GM20431 (cell line): ENCODE measurements at regions not wholly inside any gene's neighbourhood (a gene's known extent, or its start where the extent isn't known, plus 50 kb on each side); places are given as distances from the start of the nearest gene placed in this dataset.

Source experiments
- in situ Hi-C: fragments of 300-500 bp; cut with MseI, MboI; formaldehyde crosslinking; loops from one replicate; pipeline ENCODE4 v1.15.0; 2020; ENCODE audit warnings: low sequenced_read_pairs; ENCODE audit not compliant: unreplicated experiment

- in situ Hi-C loops, result no loop called here
These were observed 585.8 kb downstream of the QKI start for GRCh38 chr6:164000276-164000675.

DNA sequence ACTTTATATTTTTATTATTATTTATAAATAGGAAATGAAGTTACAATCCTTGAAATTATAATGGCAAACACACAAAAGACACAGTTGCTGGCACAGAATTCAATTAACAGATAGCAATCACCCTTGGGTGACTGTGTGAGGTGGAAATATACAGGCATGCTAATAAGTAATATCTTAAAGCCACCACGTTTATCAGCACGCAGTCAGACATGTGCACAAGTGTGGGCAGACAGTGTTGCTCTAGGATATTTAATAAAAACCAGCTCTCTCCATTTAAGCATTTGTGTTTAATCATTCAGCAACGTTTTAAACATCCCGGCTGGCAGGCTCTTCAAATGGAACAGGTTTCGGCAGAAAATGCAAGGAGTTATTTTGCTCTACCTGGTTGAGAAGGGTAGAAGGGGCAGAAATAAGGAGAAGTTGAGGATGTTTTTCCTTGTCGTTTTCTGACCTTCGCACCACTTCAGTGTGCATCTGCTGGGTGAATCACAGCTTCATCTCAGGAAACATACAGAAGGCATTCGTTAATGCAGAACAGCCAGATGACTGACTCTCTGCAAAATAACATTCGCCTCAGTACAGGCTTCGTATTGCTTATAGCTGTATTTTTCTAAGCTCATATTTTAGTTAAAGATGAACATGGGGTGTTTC is 585.1 kb downstream of the QKI start:
- in situ Hi-C loops, result no loop called here

- in situ Hi-C loops, result no loop called here
These were observed 584.0 kb downstream of the QKI start for GRCh38 chr6:163998496-163998895.

DNA sequence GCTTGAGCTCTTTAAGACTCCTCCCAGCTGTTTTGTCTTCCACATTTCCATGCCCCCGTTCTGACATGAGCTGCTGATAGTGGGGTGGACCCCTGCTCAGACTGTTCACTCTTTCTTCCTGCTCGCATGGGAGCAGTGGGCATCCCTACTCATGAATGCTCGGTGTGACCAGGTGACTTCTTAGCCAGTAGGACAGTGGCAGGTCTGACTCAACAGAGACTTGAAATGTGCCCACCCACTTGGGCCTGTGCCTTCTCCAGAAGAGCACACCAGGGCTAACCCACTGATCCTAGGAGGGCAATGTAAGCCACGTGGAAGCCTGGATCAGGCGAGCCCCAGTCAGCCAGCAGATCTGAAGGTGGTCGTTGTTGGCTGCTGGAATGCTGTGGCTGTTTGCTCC is 582.0 kb downstream of the QKI start:
- in situ Hi-C loops, result no loop called here

DNA sequence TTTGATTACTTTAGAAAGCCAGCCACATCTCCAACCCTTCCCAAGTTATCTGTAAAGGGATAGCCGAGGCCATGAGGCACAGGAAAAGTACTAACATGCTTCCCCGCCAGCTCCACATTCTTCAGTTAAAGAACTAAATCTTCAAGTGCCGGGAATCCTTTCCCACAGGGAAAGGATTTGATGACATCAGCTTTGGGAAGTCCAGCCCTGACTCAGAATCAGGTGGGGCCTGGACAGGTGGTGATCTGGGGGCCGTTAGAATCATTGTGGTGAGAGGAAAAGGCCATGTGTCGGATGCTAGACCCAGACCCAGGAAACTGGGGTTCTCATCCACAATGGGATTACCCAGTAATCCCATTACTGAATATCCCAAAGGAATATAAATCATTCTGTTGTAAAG is 580.0 kb downstream of the QKI start:
- in situ Hi-C loops, result no loop called here

DNA sequence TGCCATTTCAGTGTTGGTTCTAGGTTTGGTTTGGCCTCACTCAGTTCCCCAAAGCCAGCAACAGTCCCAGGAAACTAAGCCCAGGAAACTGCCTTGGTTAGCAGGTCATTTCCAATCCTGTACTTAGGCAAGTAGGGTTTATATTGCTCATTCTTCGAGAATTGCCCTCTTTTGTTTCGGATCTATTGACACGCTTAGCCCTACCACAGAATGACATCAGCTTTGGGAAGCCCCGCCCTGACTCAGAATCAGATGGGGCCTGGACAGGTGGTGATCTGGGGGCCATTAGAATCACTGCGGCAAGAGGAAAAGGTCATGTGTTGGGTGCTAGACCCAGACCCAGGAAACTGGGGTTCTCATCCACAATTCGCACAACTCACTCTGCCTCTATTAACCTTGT is 578.2 kb downstream of the QKI start:
- in situ Hi-C loops, result no loop called here

- in situ Hi-C loops, result no loop called here
These were observed 577.5 kb downstream of the QKI start for GRCh38 chr6:163992056-163992455.

GRCh38 chr6:163991321-163991720 is 576.8 kb downstream of the QKI start:
- in situ Hi-C loops, result no loop called here

GRCh38 chr6:163986313-163986712 is 571.8 kb downstream of the QKI start:
- in situ Hi-C loops, result no loop called here

GRCh38 chr6:163985710-163986109 is 571.2 kb downstream of the QKI start:
- in situ Hi-C loops, result no loop called here

- in situ Hi-C loops, result no loop called here
These were observed 570.5 kb downstream of the QKI start for GRCh38 chr6:163985040-163985439.

DNA sequence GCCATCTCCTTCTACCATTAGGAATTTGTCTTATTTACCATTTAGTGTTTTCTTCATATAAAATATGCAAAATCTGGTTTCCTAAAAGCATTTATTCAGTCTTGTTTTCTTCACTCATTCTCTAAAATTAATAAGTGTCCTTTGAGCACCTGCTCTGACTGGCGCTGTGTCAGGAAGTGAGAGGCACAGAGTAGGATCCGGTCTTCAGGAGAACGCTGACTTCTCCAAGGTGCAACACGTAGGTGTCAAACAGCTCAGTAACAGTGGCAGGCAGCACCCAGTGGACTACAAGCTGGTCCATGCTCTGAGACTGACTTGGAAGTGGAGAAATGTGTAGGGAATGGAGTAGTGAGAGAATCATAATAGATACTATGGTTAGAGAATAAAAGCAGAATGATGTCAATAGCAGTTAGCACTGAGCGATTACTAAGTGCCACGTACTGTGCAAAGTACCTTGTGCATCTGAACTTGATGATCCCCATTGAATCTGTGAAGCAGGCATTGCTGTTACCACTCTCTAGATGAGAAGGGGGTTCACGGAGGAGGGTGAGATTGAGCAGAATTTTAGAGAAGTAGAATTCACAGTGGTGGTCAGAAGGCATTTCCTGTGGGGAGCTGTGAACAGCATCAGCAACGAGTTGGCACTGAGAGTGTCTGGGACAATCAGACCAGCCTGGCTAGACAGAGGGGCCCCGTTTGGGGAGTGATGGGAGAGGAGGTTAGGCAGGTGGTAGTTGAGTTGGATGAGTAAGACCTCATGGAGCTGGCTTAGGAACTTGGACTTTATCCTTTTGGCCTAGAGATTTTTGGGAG is 569.8 kb downstream of the QKI start:
- in situ Hi-C loops, result no loop called here

DNA sequence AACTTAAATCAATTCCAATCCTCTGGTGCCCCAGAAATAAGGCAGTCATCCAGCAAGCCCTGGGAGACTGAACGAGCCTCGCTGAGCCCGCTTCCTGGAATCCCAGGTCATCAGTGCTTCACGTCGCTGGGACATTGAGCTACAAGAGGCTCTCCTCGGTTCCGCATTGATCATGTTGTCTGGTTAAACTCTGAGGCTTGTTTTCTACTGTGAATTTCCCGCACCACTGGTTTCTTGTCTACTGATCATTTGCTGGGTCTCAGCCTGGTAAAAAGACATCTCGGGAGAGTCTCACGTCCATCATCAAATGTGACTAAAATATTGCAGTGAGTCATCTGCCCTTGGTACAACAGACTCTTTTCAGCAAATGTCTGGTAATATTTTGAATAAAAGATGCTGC is 569.2 kb downstream of the QKI start:
- in situ Hi-C loops, result no loop called here

GRCh38 chr6:163974322-163974721 is 559.8 kb downstream of the QKI start:
- in situ Hi-C loops, result loop anchor here (25.0 kb wide), 1 partner anchor 562 kb away; the partner anchor contains the start of gene QKI

- in situ Hi-C loops, result loop anchor here (25.0 kb wide), 1 partner anchor 560 kb away; the partner anchor contains the start of gene QKI
These were observed 557.6 kb downstream of the QKI start for GRCh38 chr6:163971841-163972838.

DNA sequence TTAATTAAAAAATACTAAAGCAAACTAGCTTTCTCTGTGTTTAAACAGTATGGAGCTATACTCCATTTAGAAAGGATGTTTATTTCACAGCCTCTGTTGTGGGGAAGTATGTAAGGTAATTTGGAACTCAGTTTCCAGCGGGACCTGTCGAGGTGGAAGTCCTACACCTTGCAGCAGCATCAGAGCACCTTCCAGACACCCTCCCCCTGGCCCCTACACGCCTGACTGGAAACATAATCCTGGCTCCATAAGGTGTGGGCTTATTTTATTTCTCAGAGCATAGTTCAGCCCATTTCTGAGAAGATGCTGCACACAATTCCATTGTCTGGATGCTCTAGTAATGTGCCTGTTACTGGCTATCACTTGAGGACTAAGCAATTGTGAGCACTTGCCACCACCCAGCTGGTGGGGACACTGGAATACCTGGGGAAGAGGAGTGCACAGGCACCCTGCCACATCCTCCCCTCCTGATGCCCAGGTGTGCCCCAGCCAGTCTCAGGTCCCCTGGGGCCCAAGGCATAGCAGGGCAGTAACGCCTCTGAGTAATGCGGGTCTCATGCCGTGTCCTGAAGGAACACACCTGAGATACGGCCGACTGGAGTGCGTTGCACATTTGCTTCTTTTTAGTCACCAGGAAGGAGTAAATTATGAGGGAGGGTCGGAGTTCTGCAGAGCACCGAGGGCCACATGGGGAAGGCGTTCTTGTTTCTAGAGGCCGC is 556.5 kb downstream of the QKI start:
- in situ Hi-C loops, result loop anchor here (25.0 kb wide), 1 partner anchor 559 kb away; the partner anchor contains the start of gene QKI

- in situ Hi-C loops, result loop anchor here (25.0 kb wide), 1 partner anchor 553 kb away; the partner anchor contains the start of gene QKI
These were observed 551.2 kb downstream of the QKI start for GRCh38 chr6:163965426-163966348.

DNA sequence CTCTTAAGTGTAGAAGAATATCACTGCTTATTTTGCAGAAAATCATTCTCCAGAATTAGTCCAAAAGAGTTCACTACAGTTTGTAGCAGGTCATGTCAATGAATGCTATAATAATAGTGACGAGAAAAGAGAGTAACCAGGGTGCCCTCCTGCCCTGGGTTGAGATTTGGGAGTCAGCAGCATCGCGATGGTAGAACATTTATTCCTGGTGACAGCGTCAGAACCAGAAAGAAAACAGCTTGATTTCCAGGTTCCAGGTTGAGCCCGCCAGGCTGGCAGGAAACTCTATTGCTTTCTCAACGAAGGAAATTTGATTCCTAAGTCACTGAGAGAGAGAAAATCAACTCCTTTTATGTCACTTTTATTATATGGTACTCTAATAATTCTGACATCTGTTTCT is 550.3 kb downstream of the QKI start:
- in situ Hi-C loops, result loop anchor here (25.0 kb wide), 1 partner anchor 552 kb away; the partner anchor contains the start of gene QKI
